Left colon (tissue), 2 donors: ENCODE measurements at regions not wholly inside any gene's neighbourhood (a gene's known extent, or its start where the extent isn't known, plus 50 kb on each side); places are given as distances from the start of the nearest gene placed in this dataset.

Source experiments
- ATAC-seq: fragments of 200-7000 bp; cut with Tn5 transposase; one replicate; pipeline ENCODE4 v1.9.1; 2020; ENCODE audit warnings: mild to moderate bottlenecking, moderate library complexity
- DNase-seq, 2 donors: peaks; one replicate each; pipeline ENCODE4 v3.0.0-alpha.2; 2020
- intact Hi-C, 2 donors: fragments of 100-400 bp; cut with DNase I in 1 of 2; cut with micrococcal nuclease in 1 of 2; formaldehyde crosslinking; loops; one replicate each; pipeline versions ENCODE4 v1.11.2 to v1.14.0; 2022; cut with DNase I, micrococcal nuclease
- donor health status: DM: no; HTN: no; CAD: no.
- donor health status: DM: yes; HTN: yes; CAD: no.

GRCh38 chr15:69806287-69806915, 291.3 kb downstream of the TLE3 start:
- DNase-seq (no peak), ATAC-seq (no peak)
- intact Hi-C loops, result no loop called here

GRCh38 chr15:69807721-69808120, 290.0 kb downstream of the TLE3 start:
- DNase-seq, result no peak
- peak; percentile 36 for ATAC-seq
- intact Hi-C loops, result no loop called here

GRCh38 chr15:69808756-69809155, 289.0 kb downstream of the TLE3 start:
- DNase-seq (no peak), ATAC-seq (no peak)
- intact Hi-C loops, result no loop called here

DNA sequence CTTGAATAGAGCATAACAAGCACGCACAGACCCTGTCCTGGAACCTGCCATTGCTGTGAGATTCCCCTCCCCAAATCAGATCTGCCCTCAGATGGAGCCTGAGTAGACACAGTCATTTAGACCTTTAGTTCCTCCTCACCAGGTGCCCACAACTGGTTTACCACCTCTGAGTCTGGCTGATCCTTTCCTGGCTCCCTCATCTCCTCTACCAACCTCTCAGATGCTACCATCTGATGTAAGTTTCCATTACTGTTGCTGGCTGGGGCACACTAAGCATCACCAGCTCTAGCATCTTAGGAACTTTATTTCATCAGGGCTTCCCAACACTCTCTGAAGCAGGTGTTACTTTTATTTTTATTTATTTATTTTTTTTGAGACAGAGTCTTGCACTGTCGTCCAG, 288.3 kb downstream of the TLE3 start:
- intact Hi-C loops, result no loop called here
- ATAC-seq (no peak), DNase-seq (no peak)

GRCh38 chr15:69810431-69811354, 287.0 kb downstream of the TLE3 start:
- no peak for ATAC-seq
- intact Hi-C loops, result no loop called here
- DNase-seq, result no peak

DNA sequence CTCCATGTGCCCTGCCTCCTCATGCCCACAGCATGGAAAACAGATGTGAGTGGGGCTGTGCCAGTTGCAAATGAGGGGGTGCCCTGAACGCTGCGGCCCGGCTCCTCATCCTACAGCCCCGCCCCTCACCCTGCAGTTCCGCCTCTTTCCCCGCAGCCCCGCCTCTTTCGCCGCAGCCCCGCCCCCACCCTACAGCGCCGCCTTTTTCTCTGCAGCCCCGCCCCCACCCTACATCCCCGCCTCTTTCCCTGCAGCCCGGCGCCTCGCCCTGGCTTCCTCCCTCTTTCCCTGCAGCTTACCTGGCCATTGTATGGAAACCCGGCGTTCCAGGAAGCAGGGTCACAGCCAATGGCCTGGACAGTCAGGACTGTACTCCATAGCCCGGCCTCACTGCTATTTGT, 284.9 kb downstream of the TLE3 start:
- intact Hi-C loops, result no loop called here
- DNase-seq (peak in 1 of 2 donors; percentile 41), ATAC-seq (peak; percentile 89)

DNA sequence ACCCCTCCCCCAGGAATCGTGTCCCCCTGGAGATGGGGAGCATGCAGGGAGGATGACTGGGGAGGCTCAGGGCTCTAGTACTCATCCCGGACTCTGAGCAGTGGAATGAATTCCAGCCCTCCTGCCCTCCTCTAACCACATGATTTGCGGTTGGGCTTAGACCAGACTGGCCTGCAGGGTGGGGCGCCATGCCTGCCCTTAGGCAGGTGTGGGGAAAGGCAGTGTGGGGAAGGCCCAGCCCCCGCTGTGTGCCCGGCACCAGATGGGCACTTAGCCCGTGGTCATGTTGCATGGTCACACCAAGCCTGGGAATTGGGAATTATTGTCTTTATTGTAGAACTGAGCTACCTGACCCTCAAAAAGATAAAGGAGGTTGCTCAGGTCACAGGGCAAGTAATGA, 283.8 kb downstream of the TLE3 start:
- ATAC-seq (no peak), DNase-seq (no peak)
- intact Hi-C loops, result no loop called here

GRCh38 chr15:69814932-69815331, 282.8 kb downstream of the TLE3 start:
- intact Hi-C loops, result no loop called here
- ATAC-seq (no peak), DNase-seq (no peak)

- intact Hi-C loops, result no loop called here
- ATAC-seq (no peak), DNase-seq (no peak)
These were observed 281.9 kb downstream of the TLE3 start for GRCh38 chr15:69815793-69816192.

DNA sequence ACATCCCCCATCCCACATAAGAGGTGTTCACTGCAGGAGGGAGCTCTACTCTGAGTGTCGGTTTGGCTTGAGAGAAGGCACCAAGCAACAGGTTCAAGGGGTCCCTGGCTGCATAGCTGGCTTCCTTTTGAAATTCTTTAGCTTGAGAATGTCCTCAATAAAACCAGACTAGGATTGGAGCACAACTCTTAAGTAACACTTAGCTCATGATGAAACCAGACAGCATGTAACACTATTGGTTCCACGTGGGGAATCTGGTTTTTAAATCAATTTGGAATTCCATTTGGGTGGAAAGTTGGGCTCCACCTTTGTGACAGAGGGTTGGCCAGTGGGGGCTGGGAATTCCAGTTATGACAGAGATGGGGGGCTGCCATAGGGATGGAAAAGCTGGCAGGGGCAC, 281.2 kb downstream of the TLE3 start:
- ATAC-seq (no peak), DNase-seq (no peak)
- intact Hi-C loops, result no loop called here

DNA sequence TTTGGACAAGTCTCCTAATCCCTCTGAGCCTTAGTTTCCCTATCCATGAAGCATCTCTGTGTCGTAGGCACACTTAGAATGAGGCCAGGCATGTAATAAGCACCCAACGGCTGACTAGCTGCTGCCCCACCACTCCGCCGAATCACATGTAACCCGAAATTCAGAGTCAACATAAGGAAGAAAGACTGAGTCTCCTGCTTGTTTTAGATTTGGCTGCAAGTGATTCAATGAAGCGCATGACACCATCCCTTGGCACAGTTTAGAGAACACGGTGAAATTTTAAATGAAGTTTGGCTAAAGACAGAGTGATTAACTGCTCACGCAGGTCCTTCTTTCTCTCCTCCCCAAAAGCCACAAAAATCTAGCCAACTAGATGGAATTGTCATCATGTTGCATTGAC, 279.2 kb downstream of the TLE3 start:
- no peak for ATAC-seq
- no peak for DNase-seq

GRCh38 chr15:69819371-69819770, 278.3 kb downstream of the TLE3 start:
- intact Hi-C loops, result no loop called here
- DNase-seq (no peak), ATAC-seq (no peak)

More for the DNA sequence above, 279.2 kb downstream of the TLE3 start:
- intact Hi-C loops, result no loop called here

- ATAC-seq, result no peak
- DNase-seq, result no peak
- intact Hi-C loops, result no loop called here
These were observed 276.9 kb downstream of the TLE3 start for GRCh38 chr15:69820819-69821218.

DNA sequence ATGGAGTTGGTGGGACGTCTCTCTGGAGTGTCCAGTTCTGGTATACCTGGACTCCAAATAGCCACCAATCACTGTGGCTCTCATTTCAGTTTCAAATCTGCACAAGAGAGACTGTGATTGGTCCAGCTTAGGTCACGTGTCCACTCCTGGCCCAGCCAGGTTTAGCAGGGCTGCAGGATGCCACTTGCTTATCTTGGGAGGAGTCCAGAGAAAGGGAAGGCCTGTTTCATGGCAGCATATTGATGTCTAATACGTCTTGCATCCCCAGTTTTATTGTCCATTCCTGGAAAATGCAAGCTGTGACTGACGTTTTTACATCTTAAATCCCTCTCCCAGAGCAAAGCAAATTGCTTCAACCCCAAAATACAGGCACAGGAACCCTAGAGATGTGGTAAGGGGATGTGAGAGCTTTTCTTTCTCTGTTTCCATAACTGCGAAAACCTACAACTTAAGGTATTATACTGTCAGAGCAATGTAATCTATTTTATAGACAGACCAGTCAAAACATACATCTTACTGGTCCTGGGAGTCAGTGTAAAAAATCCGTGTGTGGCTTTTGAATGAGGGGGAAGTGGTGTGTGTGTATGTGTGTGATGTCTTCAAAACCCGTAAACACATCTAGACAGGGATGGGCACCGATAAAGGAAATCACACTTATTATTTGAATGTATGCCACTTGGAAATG, 274.4 kb downstream of the TLE3 start:
- ATAC-seq, result no peak
- no peak for DNase-seq

DNA sequence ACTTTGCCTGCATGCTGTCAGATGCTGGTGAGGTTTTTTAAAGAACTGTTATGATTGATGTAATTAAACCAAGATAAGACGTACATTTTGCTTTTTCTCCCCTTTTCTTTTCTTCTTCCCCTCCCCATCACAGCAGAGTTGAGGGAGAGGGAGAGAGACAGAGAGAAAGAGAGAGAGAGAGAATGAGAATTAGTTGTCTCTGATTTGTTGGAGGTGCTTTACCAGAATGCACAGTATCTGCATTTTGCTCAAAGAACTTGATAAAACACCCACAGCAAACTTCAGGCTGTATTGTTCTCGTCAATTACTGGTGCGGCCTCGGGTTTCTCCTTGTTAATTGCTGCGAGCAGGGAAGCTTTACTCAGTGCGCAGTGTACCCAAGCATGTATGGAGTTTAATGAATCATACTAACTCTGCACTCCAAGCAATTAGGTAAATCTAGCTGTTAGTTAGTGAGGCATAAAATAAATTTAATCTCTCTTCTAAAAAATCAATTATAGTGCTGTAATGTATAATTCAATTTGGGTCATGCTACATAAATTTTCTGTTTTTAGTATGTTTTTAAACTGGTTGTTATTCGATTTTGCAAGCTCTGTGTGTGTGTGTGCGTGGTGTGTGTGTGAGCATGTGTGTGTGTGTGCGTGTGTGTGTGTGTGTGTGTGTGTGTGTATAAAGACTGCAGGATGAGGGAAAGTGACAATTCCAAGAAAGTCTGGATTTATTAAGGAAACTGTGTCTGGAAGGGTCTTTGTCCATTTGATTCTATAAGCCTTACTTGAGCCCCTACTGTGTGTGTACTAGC, 273.4 kb downstream of the TLE3 start:
- DNase-seq (no peak), ATAC-seq (no peak)
- intact Hi-C loops, result no loop called here

More for the DNA sequence above, 274.4 kb downstream of the TLE3 start:
- intact Hi-C loops, result no loop called here

DNA sequence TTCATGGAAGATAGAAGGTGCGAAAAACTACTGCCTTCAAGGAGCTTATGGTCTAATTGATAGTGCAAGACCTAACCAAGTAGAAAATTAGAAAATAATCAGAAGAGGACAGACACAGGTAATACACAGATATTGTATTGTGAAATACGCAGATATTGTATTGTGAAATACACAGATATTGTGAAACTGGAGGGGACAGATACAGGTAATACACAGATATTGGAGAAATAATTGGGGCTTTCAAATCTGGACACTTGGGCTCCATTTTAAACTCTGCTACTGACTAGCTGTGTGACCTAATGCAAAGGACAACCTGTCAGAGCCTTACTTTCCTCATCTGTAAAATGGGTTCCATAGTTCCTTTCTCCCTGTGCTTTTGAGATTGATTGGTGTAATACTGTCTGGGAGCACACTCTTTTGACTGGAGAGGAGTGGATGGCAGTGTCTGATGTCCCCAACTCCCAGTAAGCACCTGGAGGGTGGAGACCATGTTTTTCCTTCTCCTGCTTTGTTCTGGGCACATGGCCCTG, 272.8 kb downstream of the TLE3 start:
- intact Hi-C loops, result no loop called here
- ATAC-seq, result no peak
- DNase-seq, result no peak

DNA sequence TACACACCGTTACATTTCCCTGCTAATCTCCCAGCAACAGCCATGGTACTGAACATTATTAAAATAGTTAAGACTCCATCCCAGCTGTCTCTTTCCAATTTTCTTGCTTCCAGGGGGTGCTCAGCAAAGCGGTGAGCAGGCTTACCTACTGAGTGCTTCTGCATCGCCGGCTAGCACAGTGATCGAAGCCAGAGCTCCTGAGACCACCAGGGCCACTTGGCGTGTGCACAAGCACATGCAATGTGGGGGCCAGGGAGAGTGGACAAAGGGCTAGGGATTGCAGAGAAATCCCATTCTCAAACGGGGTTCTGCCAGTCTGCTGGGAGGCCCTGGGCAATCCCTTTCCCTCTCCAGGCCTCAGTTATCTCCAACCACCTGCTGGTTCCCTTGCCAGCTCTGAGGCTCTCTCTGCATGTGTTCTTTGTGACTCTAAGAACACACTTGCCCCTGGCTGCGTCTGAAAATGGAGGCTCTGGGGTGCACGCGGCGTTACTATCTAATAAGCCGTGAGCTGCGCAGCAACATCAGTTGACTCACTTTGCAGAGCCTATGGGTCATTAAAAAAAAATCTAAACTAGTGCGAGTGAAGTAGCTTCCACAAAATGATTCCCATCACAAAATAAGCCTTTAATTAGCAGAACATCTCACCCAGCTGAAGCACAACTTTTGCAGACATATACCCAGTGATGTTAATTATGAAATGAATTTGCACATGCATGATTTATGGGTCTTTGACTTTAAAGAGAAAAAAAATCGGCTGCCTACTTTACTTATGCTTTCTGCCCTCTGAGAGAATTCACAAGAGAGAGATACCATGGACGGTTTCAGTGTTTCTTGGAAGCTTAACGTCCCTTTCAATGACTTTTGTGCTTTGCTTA, 271.5 kb downstream of the TLE3 start:
- DNase-seq (no peak), ATAC-seq (no peak)
- intact Hi-C loops, result no loop called here

- intact Hi-C loops, result no loop called here
- DNase-seq (no peak), ATAC-seq (no peak)
These were observed 270.9 kb downstream of the TLE3 start for GRCh38 chr15:69826819-69827175.
